Limb (tissue), 2 donors: ENCODE measurements at regions not wholly inside any gene's neighbourhood (a gene's known extent, or its start where the extent isn't known, plus 50 kb on each side); places are given as distances from the start of the nearest gene placed in this dataset.

Experiments
- DNase-seq, 2 donors: peaks; one replicate each; pipeline ENCODE4 v3.0.0-alpha.2; 2016; ENCODE audit errors: extremely low spot score in 2 of 2

- no peak for DNase-seq
Observed at GRCh38 chr13:106139377-106139776, 396.1 kb downstream of the EFNB2 start.

- no peak for DNase-seq
Observed at GRCh38 chr13:106138620-106139019, 396.8 kb downstream of the EFNB2 start.

GRCh38 chr13:106133025-106133424 is 402.4 kb downstream of the EFNB2 start:
- no peak for DNase-seq

DNA sequence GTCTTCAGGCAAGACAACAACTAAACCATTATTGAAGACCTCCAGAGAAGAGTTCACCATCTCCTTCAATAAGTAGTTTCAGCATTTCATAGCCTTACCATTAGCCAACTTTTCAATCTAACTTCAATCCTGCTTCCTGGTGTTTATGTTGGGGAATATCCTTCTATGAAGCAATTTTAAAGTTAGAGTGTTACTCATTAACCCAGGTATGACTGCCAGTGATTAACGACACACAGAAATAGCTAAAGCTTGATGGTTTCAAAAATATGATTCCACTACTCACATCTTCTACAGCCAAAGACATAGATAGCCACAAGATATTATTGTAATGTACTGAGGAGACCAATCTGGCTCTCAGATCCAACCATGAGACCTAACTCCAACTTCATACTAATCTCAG is 403.2 kb downstream of the EFNB2 start:
- DNase-seq = no peak

DNA sequence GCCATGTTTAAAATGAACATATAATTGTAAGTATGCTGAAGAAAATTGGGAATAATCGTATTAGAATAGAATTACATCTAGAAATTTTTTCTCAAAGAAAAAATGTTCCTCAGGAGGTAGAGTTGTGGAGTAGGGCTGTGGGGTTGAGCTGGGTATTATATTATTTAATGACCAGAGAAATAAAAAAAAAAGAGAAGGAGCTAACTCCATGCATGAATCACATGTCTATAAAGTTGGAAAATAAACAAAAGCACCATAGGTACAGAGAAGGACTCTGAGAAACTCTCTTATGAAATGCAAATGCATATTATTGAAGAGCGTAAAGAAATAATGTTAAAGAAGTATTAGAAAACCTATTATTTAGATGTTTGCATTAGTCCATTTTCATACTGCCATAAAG is 405.5 kb downstream of the EFNB2 start:
- no peak for DNase-seq

GRCh38 chr13:106129273-106129672 is 406.2 kb downstream of the EFNB2 start:
- no peak for DNase-seq

DNA sequence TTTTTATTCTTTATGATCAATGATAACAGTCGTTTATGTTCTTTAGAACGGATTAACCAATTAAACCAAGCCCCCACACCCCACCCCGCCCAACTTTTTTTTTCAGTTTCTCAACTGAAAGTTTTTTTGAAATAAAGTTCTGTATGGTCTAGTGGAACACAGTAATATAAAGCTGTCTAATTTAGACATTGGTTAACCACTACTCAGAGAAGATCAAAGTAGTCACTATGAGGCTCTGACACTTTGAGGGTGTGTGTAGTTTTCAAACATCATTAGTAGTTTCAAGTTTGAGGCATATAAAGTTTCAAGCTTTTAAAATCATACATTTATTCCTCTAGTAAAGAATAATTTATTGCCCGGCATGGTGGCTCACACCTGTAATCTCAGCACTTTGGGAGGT is 413.2 kb downstream of the EFNB2 start:
- DNase-seq = no peak

DNA sequence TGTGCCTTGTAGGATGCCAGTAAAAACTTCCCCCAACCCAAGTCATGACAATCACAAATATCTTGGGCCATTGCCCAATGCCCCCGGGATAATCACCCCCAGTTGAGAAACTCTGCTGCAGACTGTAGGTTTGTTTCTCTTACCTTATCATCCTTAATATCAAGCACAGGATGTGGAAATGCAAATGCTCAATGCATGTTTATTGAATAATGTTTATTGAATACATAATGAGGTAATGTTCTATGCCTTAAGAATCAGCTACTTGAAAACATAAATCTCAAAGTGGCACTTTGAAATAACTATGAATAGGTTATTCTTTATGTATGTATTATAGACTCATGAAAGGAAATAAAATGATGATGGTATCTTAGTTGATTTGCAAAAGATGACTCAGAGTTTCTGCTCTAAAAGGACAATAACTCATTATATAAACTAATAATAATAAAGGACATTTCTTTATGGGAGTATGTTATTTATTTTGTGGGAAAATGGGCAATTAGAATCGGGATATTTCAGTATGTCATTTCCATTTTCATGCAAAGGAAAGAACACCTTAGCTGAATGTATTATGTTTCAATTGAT is 414.2 kb downstream of the EFNB2 start:
- DNase-seq = no peak

DNA sequence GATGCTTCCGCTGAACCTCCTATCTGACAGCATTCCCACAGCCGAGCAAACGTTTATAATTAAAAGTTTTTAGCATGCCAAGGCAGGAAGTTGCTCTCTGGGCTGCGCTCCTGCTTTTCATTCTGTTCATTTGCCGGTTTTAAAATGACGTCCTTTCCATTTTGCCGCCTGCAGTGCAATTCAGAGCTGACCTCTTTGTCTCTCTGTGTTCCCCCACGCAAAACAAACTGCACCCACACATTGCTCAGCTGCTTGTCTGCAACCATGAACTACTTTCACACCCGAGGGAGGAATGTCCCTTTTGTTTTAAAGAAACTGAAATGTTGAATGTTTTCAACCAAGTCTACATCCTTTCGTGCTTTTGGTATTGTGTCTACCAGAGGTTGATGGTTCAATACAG is 416.5 kb downstream of the EFNB2 start:
- no peak for DNase-seq

DNA sequence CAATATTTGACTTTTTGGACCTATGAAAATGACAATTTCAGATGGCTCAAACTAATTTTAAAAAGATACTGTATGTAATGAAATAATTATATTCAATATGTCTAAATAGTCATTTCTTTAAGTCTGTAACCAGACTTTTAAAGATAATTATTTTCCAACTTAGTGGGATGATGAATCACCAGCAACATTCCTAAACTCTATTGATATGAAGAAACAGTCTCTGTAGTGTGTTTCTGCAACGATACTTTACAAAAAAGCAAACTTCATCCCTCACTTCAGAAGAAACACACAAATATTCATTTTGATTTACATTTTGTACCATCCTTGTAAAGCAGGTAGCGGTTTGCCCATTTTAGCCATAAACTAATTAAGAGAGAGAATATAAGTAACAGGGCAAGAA is 417.4 kb downstream of the EFNB2 start:
- no peak for DNase-seq

- no peak for DNase-seq
Observed at GRCh38 chr13:106117640-106118039, 417.8 kb downstream of the EFNB2 start.

DNA sequence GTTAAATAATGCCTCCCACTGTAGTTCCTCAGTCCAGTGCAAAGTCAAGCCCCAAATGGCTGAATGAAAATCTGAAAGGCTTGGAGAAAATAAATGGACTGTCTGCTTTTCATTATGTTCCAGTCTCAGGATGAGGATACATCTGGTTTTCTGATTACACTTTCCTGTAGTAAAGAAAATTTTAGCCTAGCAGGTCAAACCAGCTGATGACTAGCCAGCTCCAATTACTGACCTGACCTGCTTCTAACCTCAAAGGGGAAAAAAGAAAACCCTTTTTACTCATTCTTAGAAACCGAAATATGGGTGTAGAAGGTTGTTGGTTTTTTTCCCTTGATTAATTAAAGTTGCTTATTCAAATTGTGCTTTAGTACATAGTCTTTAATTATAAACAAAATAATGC is 418.4 kb downstream of the EFNB2 start:
- DNase-seq = peak in 1 of 2 donors; percentile 13

DNA sequence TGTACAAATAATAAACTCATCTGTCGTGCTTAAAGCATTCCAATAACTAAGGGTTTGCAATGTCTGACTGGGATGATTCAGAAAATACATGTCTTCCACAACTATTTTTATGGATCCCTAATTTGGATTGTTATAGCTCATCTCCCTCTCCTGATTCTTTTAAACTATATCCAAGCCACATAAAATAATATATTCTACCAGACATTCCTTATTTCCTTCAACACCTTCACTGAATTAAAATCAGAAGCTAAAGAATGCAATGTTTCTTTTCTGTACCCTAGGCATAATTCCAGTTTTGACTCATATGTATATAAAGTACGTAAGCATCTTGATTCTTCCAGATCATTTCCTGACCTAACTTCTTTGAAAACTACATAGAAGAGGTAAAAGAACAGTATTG is 420.4 kb downstream of the EFNB2 start:
- DNase-seq = no peak

- DNase-seq = no peak
Observed at GRCh38 chr13:106113796-106114195, 421.7 kb downstream of the EFNB2 start.

DNA sequence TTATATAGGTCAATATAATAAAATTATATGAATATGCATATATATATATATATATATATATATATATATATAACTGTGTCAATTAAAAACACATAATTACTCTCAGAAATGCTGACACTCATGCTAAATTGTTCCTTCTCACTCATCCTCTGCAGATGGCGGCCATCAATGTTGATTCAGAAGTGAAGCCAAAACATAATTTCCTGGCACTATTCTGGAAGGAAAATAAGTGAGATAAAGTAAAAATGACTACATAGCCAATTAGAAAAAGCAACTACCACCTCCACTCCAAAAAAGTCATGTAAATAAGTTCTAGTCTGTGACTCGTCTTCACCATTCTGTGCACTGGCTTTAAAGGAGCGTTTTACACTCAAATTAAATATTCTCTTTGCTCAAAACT is 423.3 kb downstream of the EFNB2 start:
- no peak for DNase-seq

GRCh38 chr13:106110241-106110855 is 425.1 kb downstream of the EFNB2 start:
- DNase-seq = no peak

DNA sequence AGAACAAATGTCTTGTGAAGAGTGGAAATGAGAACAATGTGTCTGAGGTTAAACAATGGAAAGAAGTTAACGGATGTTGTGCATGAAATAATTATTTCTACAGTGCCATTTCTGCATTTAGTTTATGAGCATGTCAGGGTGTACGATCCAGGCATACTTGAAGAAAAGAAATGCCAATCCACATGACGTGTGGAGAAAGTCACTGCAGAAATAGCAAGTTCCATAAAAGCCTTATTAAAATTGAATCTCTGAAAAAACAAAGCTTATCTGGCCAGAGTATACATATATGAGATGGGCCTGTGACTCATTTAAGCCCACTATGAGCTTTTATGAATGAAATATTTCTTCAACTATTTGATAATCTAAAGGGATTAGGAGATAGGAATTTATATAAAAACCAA is 426.1 kb downstream of the EFNB2 start:
- DNase-seq = peak in 1 of 2 donors; percentile 21

DNA sequence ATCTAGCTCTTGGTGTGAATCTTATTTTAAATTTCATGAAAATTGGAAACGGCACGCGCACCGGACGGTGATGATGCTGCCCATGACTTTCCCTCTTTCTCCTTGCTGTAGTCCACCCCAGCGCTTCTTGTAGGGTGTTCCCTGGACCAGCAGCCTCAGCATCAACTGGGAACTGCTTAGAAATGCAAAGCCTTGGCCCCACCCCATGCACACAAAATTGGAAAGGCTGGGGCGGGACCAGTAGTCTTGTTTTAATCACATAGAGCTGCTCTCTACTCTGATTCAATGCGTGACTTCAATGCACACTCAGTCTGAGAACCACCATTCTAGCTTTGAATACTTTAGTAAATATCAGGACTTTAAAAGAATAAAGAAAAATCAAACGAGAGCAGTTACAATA is 427.1 kb downstream of the EFNB2 start:
- no peak for DNase-seq

GRCh38 chr13:106107061-106107460 is 428.4 kb downstream of the EFNB2 start:
- no peak for DNase-seq

DNA sequence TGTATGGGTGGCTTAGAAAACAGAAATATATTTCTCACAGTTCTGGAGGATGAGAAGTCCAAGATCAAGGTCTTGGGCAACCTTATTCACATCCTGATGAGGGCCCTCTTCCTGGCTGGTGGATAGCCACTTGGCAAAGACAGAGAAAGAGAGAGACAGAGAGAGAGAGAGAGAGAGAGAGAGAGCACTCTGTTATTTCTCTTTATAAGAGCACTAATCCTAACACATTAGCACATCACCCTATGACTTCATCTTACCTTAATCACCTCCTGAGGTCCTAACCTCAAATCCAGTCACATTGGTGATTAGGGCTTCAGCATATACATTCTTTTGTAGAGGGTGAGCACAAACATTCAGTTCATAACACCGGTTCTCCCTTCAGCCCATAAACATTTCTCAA is 430.3 kb downstream of the EFNB2 start:
- no peak for DNase-seq

- no peak for DNase-seq
Observed at GRCh38 chr13:106104281-106104901, 431.1 kb downstream of the EFNB2 start.

- DNase-seq = no peak
Observed at GRCh38 chr13:106103779-106104178, 431.7 kb downstream of the EFNB2 start.

DNA sequence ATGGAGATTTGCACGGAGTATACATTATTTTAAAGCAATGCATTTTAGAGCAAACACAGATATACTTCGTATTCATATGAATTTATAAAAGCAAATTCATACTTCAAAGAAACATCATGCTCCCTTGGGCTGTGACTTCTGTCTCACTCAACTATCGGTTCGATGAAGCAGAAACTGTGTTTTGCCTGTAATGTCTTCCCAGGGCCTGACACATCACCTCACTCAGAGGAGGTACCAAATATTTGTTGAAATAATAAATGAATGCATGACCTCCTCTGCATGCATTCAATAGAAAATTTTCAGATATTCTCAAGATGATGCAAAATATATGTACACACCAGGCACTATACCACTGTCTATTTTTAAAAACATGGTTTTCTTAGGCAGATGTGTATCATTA is 432.7 kb downstream of the EFNB2 start:
- DNase-seq = no peak
